Common myeloid progenitor, CD34-positive (primary cell): ENCODE measurements at regions not wholly inside any gene's neighbourhood (a gene's known extent, or its start where the extent isn't known, plus 50 kb on each side); places are given as distances from the start of the nearest gene placed in this dataset.
A peak's percentile ranks its signal among the peaks of the same experiment; 100 is the strongest.
"Not testable (repeated sequence)": the region's sequence is repeated elsewhere in the genome, so short reads cannot be mapped to it uniquely, and the experiment has no call there.

Experiments
- CTCF ChIA-PET: fragments of 350-600 bp; sonication (Branson Sonifier 250); formaldehyde crosslinking; loops from one replicate; lab custom pipeline; 2021; ENCODE audit warnings: antibody characterized with exemption; lab: Charles Lee
- POLR2A ChIA-PET: fragments of 350-600 bp; sonication (Branson Sonifier 250); formaldehyde crosslinking; loops from one replicate; lab custom pipeline; 2021; ENCODE audit warnings: antibody characterized with exemption; lab: Charles Lee
- DNase-seq, 3 donors: peaks; one replicate each; pipeline versions ENCODE4 v3.0.0 to v3.0.0-alpha.2; 2013
- H3K27ac ChIP-seq, 2 experiments: 1 replicate in 1 of 2; 2 replicates in 1 of 2; pipeline ENCODE4 v1.7.0; 2013; ENCODE audit warnings: inconsistent platforms in 2 of 2, low read length in 2 of 2, mild to moderate bottlenecking in 2 of 2, low read depth in 1 of 2, moderate library complexity in 1 of 2; ENCODE audit not compliant: severe bottlenecking in 2 of 2, insufficient read depth in 1 of 2, poor library complexity in 1 of 2
- H3K27me3 ChIP-seq, 5 experiments: replicated peaks in 2 of 5; 1 replicate in 3 of 5; 2 replicates in 2 of 5; pipeline versions ENCODE4 v1.6.1 to v1.7.0; 2013; ENCODE audit warnings: low read length in 4 of 5, mild to moderate bottlenecking in 2 of 5, moderate library complexity in 2 of 5, inconsistent platforms in 1 of 5; ENCODE audit not compliant: insufficient read depth in 5 of 5, control insufficient read depth in 4 of 5
- H3K36me3 ChIP-seq, 4 experiments: 1 replicate in 2 of 4; 2 replicates in 2 of 4; pipeline versions ENCODE4 v1.6.1 to v1.7.0; 2013; ENCODE audit warnings: low read length in 3 of 4, control low read depth in 1 of 4, mild to moderate bottlenecking in 1 of 4; ENCODE audit not compliant: control insufficient read depth in 4 of 4, insufficient read depth in 4 of 4
- H3K4me1 ChIP-seq, 4 experiments: 1 replicate in 3 of 4; 2 replicates in 1 of 4; pipeline versions ENCODE4 v1.6.1 to v1.7.1; 2013; ENCODE audit warnings: low read length in 3 of 4, mild to moderate bottlenecking in 3 of 4, control low read depth in 1 of 4, inconsistent platforms in 1 of 4, moderate library complexity in 1 of 4; ENCODE audit not compliant: control insufficient read depth in 4 of 4, insufficient read depth in 4 of 4; ENCODE audit errors: control extremely low read depth in 1 of 4
- H3K4me3 ChIP-seq, 7 experiments: 1 replicate in 4 of 7; 2 replicates in 3 of 7; pipeline versions ENCODE4 v1.5.1 to v1.7.0; 2013; ENCODE audit warnings: mild to moderate bottlenecking in 7 of 7, low read length in 6 of 7, moderate library complexity in 6 of 7, inconsistent platforms in 2 of 7, low read depth in 2 of 7, control low read depth in 1 of 7; ENCODE audit not compliant: insufficient read depth in 4 of 7, control insufficient read depth in 1 of 7; ENCODE audit errors: extremely low read depth in 1 of 7
- H3K9me3 ChIP-seq, 5 experiments: 1 replicate in 4 of 5; 2 replicates in 1 of 5; pipeline versions ENCODE4 v1.6.1 to v1.7.1; 2013; ENCODE audit warnings: low read length in 4 of 5, mild to moderate bottlenecking in 2 of 5, inconsistent platforms in 1 of 5, low read depth in 1 of 5, moderate library complexity in 1 of 5; ENCODE audit not compliant: control insufficient read depth in 4 of 5, insufficient read depth in 2 of 5; ENCODE audit errors: control extremely low read depth in 1 of 5
- WGBS: methylation state at CpG from one replicate; pipeline ENCODE4 v1.1.5; 2013; ENCODE audit not compliant: insufficient coverage; 5-methylcytosine and 5-hydroxymethylcytosine counted together

DNA sequence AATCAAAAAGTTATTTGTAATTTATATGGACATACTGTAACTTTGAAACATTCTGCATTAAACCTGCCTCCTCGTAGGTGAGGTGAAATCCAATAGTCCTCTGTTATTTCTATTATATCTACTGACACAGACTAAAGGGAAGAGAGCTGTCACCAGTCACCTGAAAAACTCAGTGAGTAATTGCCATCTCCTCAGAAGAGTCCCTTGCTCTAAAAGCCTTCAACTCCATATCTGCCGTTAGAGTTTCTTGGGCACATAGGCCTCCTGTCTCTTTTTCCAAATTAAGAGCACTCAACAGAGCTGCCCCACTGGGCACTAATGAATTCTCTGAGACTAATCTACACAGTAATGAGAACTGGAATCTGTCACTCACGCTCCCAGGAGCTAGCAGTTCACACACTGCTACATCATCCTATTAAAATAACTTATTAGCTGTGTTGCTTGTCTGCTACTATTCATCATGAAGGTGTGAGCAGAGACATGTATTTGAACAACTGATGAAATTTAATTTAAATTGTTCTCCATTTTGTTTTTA lies 67.3 kb upstream of the VCAN start:
- WGBS, result 100% methylated on average over 2 of the region's 3 CpGs
- CTCF ChIA-PET, result no interaction called here
- no peaks in the 10 kb centered on the region for H3K27me3 ChIP-seq

DNA sequence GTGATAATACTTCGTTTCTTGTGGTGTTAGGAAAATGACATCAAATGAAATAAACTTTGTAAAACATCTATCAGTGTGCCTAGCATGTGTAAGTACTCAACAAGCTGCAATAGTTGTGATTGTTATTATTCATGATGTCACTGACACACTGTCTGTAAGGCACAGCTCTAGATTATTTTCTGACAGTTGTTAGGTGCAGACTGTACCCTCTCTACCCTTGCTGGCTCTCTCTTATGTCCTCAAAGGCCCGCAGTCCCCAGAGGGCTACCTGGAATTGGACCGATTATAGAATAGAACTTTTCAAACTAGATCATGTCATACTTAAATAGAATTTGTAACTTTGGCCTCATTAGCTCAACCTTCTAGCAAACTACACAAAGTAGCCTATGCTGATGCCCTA lies 65.9 kb upstream of the VCAN start:
- Histone ChIP-seq H3K4me3 (no peak overlapping the region), H3K27me3 (no peaks in the 10 kb centered on the region), H3K36me3 (no peaks in the 10 kb centered on the region), H3K27ac (no peak overlapping the region), H3K4me1 (peaks cover 0 to 11% (median 0%) of the 10 kb centered on the region in 4 experiments), H3K9me3 (peaks cover 0 to 5% (median 3%) of the 10 kb centered on the region in 5 experiments)
- POLR2A ChIA-PET, result interaction anchor here (0.7 kb wide), 1 partner anchor 9 kb away, joined by 3 read pairs; no protein-coding TSS in a partner anchor
- CTCF ChIA-PET, result no interaction called here
- no peak for DNase-seq
- WGBS, result 94% methylated on average over 3 of the region's 3 CpGs

More for the DNA sequence above, 67.3 kb upstream of the VCAN start:
- no peak overlapping the region for H3K4me3 ChIP-seq
- POLR2A ChIA-PET, result no interaction called here
- no peaks in the 10 kb centered on the region for H3K36me3 ChIP-seq
- no peak for DNase-seq
- H3K27ac ChIP-seq, result no peak overlapping the region
- peaks cover 0 to under 1% (median 0%) of the 10 kb centered on the region in 5 experiments for H3K9me3 ChIP-seq
- peaks cover 0 to 11% (median 0%) of the 10 kb centered on the region in 4 experiments for H3K4me1 ChIP-seq

DNA sequence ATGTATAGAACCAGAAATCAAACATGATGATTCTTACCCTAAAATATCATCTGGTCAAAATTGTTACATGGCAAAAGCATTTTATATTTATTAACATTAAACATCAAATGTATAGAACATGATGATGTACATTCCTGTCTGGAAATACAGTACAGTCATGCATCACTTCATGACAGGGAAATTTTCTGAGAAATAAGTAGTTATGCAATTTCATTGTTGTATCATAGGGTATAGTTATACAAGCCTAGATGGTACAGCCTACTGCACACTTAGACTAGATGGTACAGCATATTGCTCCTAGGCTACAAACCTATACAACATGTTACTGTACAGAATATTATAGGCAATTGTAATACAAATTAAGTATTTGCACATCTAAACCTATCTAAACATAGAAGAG lies 64.6 kb upstream of the VCAN start:
- H3K9me3 ChIP-seq, result peaks cover 0 to 5% (median 3%) of the 10 kb centered on the region in 5 experiments
- no peak for DNase-seq
- POLR2A ChIA-PET, result no interaction called here
- H3K4me1 ChIP-seq, result no peaks in the 10 kb centered on the region
- CTCF ChIA-PET, result interaction anchor here (0.6 kb wide), 1 partner anchor 948 kb away, joined by 4 read pairs; no protein-coding TSS in a partner anchor
- no peak overlapping the region for H3K4me3 ChIP-seq
- no peaks in the 10 kb centered on the region for H3K36me3 ChIP-seq
- H3K27me3 ChIP-seq, result no peaks in the 10 kb centered on the region
- H3K27ac ChIP-seq, result no peak overlapping the region

DNA sequence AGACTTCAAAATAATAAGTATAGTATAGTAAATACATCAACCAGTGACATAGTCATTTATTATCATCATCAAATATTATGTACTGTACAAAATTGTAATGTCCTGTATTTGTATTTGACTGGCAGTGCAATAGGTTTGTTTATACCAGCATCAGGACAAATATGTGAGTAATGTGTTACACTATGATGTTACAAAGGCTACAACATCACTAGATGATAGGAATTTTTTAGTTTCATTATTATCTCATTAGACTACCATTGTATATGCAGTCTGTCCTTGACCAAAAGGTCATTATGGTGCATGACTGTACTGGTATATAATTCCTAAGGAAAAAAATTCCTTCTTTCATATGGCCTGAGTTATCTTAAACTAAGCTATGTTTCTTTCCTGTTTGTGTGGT lies 63.6 kb upstream of the VCAN start:
- no peak overlapping the region for H3K4me3 ChIP-seq
- H3K27ac ChIP-seq, result no peak overlapping the region
- H3K36me3 ChIP-seq, result no peaks in the 10 kb centered on the region
- ChIA-PET CTCF (no interaction called here), POLR2A (no interaction called here)
- DNase-seq, result no peak
- no peaks in the 10 kb centered on the region for H3K4me1 ChIP-seq
- H3K27me3 ChIP-seq, result no peaks in the 10 kb centered on the region
- H3K9me3 ChIP-seq, result peaks cover 0 to 5% (median 3%) of the 10 kb centered on the region in 5 experiments

DNA sequence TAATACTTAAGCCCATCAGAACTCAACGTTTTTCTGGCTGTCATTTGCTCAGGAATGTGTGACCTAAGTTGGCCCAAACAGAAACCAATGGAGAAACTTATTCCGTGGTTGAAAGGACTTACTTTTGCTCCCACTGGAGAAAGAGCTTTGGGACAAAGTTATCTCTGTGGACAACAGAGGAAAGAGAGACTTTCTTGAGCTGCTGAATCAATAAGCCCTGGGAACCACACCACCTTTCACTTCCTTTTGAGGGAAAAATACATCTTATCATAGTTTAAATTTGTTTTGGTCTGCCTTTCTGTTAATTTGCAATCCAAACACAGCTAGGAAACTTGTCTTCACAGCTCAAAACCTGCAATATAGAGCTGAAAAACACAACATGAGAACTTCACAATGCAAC lies 62.8 kb upstream of the VCAN start:
- Histone ChIP-seq H3K27me3 (no peaks in the 10 kb centered on the region), H3K4me3 (no peak overlapping the region), H3K27ac (no peak overlapping the region), H3K36me3 (no peaks in the 10 kb centered on the region), H3K4me1 (no peaks in the 10 kb centered on the region), H3K9me3 (peaks cover 0 to 5% (median 3%) of the 10 kb centered on the region in 5 experiments)
- 86% methylated on average over 2 of the region's 2 CpGs for WGBS
- no peak for DNase-seq
- POLR2A ChIA-PET, result no interaction called here
- CTCF ChIA-PET, result no interaction called here

DNA sequence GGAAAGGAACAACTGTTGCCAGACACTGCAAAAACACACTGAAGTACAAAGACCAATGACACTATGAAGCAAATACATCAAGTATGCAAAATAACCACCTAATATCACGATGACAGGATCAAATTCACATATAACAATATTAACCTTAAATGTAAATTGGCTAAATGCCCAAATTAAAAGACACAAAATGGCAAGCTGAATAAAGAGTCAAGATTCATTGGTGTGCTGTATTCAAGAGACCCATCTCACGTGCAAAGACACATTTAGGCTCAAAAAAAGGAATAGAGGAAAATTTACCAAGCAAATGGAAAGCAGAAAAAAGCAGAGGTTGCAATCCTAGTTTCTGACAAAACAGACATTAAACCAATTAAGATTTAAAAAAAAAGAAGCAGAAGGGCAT lies 61.8 kb upstream of the VCAN start:
- H3K27ac ChIP-seq, POLR2A ChIA-PET, H3K36me3 ChIP-seq, H3K4me1 ChIP-seq, H3K4me3 ChIP-seq, CTCF ChIA-PET, H3K27me3 ChIP-seq, H3K9me3 ChIP-seq: not testable (repeated sequence)
- WGBS, result 100% methylated on average over 1 of the region's 2 CpGs
- DNase-seq, result peak in 1 of 3 donors; percentile 15

DNA sequence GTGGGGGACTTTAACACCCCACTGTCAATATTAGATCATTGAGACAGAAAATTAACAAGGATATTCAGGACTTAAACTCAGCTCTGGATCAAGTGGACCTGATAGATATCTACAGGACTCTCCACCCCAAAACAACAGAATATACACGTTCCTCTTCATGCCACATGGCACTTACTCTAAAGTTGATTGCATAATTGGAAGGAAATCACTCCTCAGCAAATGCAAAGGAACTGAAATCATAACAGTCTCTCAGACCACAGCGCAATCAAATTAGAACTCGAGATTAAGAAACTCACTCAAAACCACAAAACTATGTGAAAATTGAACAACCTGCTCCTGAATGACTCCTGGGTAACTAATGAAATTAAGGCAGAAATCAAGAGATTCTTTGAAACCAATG lies 61.2 kb upstream of the VCAN start:
- WGBS, result 89% methylated on average over 1 of the region's 3 CpGs
- DNase-seq, CTCF ChIA-PET, H3K4me1 ChIP-seq, H3K27me3 ChIP-seq, H3K9me3 ChIP-seq, POLR2A ChIA-PET, H3K36me3 ChIP-seq, H3K27ac ChIP-seq: not testable (repeated sequence)
- peak overlapping the region in 1 of 7 experiments; percentile 8 for H3K4me3 ChIP-seq
